Panc1 (cell line): ENCODE measurements at regions not wholly inside any gene's neighbourhood (a gene's known extent, or its start where the extent isn't known, plus 50 kb on each side); places are given as distances from the start of the nearest gene placed in this dataset.

ENCODE experiments used
- ATAC-seq: fragments of 200-7000 bp; cut with Tn5 transposase; 2 replicates; pipeline ENCODE4 v1.9.1; 2020; ENCODE audit warnings: mild to moderate bottlenecking, moderate library complexity
- BruUV-seq: library from RNA; stranded (reverse); fragments of 400-500 nt; replicated peaks from 2 replicates; lab custom pipeline; 2021; lab: Mats Ljungman, UMichigan
- CTCF ChIA-PET: fragments of 300-600 bp; sonication (Branson Sonifier 250); formaldehyde crosslinking; loops from one replicate; lab custom pipeline; 2022; ENCODE audit warnings: antibody characterized with exemption; lab: Charles Lee
- POLR2A ChIA-PET: fragments of 300-600 bp; sonication (Branson Sonifier 250); formaldehyde crosslinking; loops from one replicate; lab custom pipeline; 2022; ENCODE audit warnings: antibody characterized with exemption; lab: Charles Lee
- DNase-seq: peaks from one replicate; pipeline ENCODE4 v3.0.0-alpha.2; 2010; ENCODE audit warnings: low read depth, low spot score
- H3K27ac ChIP-seq: 2 replicates; pipeline ENCODE4 v1.5.1; 2011; ENCODE audit warnings: mild to moderate bottlenecking, low read length, inconsistent platforms
- H3K27me3 ChIP-seq: fragments of 200-500 bp; sonication (Bioruptor generic); 2 replicates; pipeline ENCODE4 v1.6.0; 2014; ENCODE audit warnings: low read length, inconsistent platforms; ENCODE audit not compliant: control insufficient read depth, insufficient read depth
- H3K36me3 ChIP-seq: fragments of 200-500 bp; sonication (Bioruptor generic); 2 replicates; pipeline ENCODE4 v1.5.1; 2014; ENCODE audit warnings: inconsistent platforms, mild to moderate bottlenecking, low read length, moderate library complexity; ENCODE audit not compliant: control insufficient read depth, insufficient read depth
- H3K4me1 ChIP-seq: 2 replicates; pipeline ENCODE4 v1.5.1; 2011; ENCODE audit warnings: inconsistent platforms, mild to moderate bottlenecking, low read length, moderate library complexity; ENCODE audit not compliant: control insufficient read depth, insufficient read depth
- H3K4me3 ChIP-seq, 2 experiments: 2 replicates each; pipeline ENCODE4 v1.5.1; 2011 to 2012; ENCODE audit warnings: low read depth in 2 of 2, low read length in 2 of 2, mild to moderate bottlenecking in 2 of 2, inconsistent platforms in 1 of 2, moderate library complexity in 1 of 2
- H3K9me3 ChIP-seq: fragments of 200-500 bp; sonication (Bioruptor generic); 2 replicates; pipeline ENCODE4 v1.5.1; 2014; ENCODE audit warnings: low read depth, mild to moderate bottlenecking, inconsistent platforms, low read length, moderate library complexity; ENCODE audit not compliant: control insufficient read depth, insufficient read depth
- CTCF ChIP-seq: fragments of 450-650 bp; IDR thresholded peaks from 2 replicates; pipeline ENCODE4 v1.5.1; 2017; ENCODE audit warnings: mild to moderate bottlenecking
- POLR2AphosphoS5 ChIP-seq: IDR thresholded peaks from 2 replicates; pipeline ENCODE4 v1.6.1; 2012; ENCODE audit warnings: mild to moderate bottlenecking, low read depth, low read length, moderate library complexity
- REST ChIP-seq, 2 experiments: IDR thresholded peaks; 2 replicates each; pipeline ENCODE4 v1.6.1; 2011 to 2012; ENCODE audit warnings: low read depth in 2 of 2, control low read depth in 1 of 2, low read length in 1 of 2, mild to moderate bottlenecking in 1 of 2, moderate library complexity in 1 of 2; ENCODE audit not compliant: insufficient read depth in 1 of 2
- SIN3A ChIP-seq: IDR thresholded peaks from 2 replicates; pipeline ENCODE4 v1.6.1; 2012; ENCODE audit warnings: low read depth, mild to moderate bottlenecking, low read length, moderate library complexity, borderline replicate concordance; ENCODE audit not compliant: insufficient read depth
- TCF7L2 ChIP-seq: IDR thresholded peaks from 2 replicates; pipeline ENCODE4 v1.6.1; 2011; ENCODE audit warnings: mild to moderate bottlenecking, low read depth, low read length, inconsistent platforms
- in situ Hi-C: cut with HindIII; loops from 2 replicates; pipeline ENCODE4 v1.10.0; 2016; ENCODE audit warnings: low sequenced_read_pairs, low pct_unique_long_range_greater_than_20kb
- intact Hi-C: fragments of 100-400 bp; cut with micrococcal nuclease; formaldehyde crosslinking; loops from one replicate; pipeline ENCODE4 v1.10.0; 2022; ENCODE audit not compliant: unreplicated experiment

- POLR2A ChIA-PET = no interaction called here
- in situ Hi-C loops (no loop called here), intact Hi-C loops (no loop called here)
- Histone ChIP-seq H3K27ac (no peak overlapping the region), H3K36me3 (no peaks in the 10 kb centered on the region), H3K27me3 (no peaks in the 10 kb centered on the region), H3K4me3 (no peak overlapping the region), H3K4me1 (no peaks in the 10 kb centered on the region), H3K9me3 (no peaks in the 10 kb centered on the region)
- CTCF ChIA-PET = no interaction called here
- no peak for ATAC-seq
- no peak for TF ChIP-seq REST (IDR thresholded peaks at IDR 0.05; ENCODE audit: insufficient read depth in 1 of 2, low read depth in 2 of 2, low read length in 1 of 2)
- TF ChIP-seq SIN3A = no peak
- no TSS peak for BruUV-seq
- no peak for DNase-seq
These were observed 138.8 kb upstream of the TAPT1 start for GRCh38 chr4:16365036-16365569.

- Histone ChIP-seq H3K4me3 (no peak overlapping the region), H3K9me3 (no peaks in the 10 kb centered on the region), H3K36me3 (no peaks in the 10 kb centered on the region), H3K4me1 (no peaks in the 10 kb centered on the region), H3K27me3 (no peaks in the 10 kb centered on the region), H3K27ac (no peak overlapping the region)
- no TSS peak for BruUV-seq
- CTCF ChIA-PET = no interaction called here
- intact Hi-C loops (no loop called here), in situ Hi-C loops (no loop called here)
- TF ChIP-seq POLR2AphosphoS5 (no peak), SIN3A (no peak), REST (IDR thresholded peaks at IDR 0.05; ENCODE audit: insufficient read depth in 1 of 2, low read depth in 2 of 2, low read length in 1 of 2) (no peak), TCF7L2 (no peak), CTCF (no peak)
- ATAC-seq (no peak), DNase-seq (no peak)
- POLR2A ChIA-PET = no interaction called here
These were observed 134.5 kb upstream of the TAPT1 start for GRCh38 chr4:16360694-16361262.
